OCI-LY1 (cell line): ENCODE measurements at regions not wholly inside any gene's neighbourhood (a gene's known extent, or its start where the extent isn't known, plus 50 kb on each side); places are given as distances from the start of the nearest gene placed in this dataset.

Experiments
- CTCF ChIP-seq: fragments of 200-600 bp; sonication (generic), shearing (Covaris generic); IDR thresholded peaks from 2 replicates; pipeline ENCODE4 v1.5.1; 2017; ENCODE audit warnings: mild to moderate bottlenecking, antibody characterized with exemption, low read length, moderate library complexity, mixed read lengths
- EZH2 ChIP-seq: fragments of 200-600 bp; sonication (generic), shearing (Covaris generic); IDR thresholded peaks from 2 replicates; pipeline ENCODE4 v1.8.0; 2017; ENCODE audit warnings: borderline replicate concordance, mixed run types, mild to moderate bottlenecking, antibody characterized with exemption, low read length, moderate library complexity, mixed read lengths

- TF ChIP-seq CTCF (no peak), EZH2 (no peak)
Observed at GRCh38 chr3:177576746-177577145, 379.5 kb upstream of the TBL1XR1 start.
